Trophoblast cell (in vitro differentiated cells and primary cell): ENCODE measurements at regions not wholly inside any gene's neighbourhood (a gene's known extent, or its start where the extent isn't known, plus 50 kb on each side); places are given as distances from the start of the nearest gene placed in this dataset.
A peak's percentile ranks its signal among the peaks of the same experiment; 100 is the strongest.

Experiments
- DNase-seq, 2 donors: peaks; one replicate each; pipeline ENCODE4 v3.0.0-alpha.2; 2016
- H2AFZ ChIP-seq: 2 replicates; pipeline ENCODE4 v1.6.1; 2013; ENCODE audit warnings: low read length, moderate library complexity, mild to moderate bottlenecking; ENCODE audit not compliant: insufficient read depth, poor library complexity
- H2AK5ac ChIP-seq: 2 replicates; pipeline ENCODE4 v1.6.1; 2013; ENCODE audit warnings: mild to moderate bottlenecking, low read length
- H2BK120ac ChIP-seq: 2 replicates; pipeline ENCODE4 v1.6.1; 2013; ENCODE audit warnings: low read length, mild to moderate bottlenecking, moderate library complexity; ENCODE audit not compliant: insufficient read depth, poor library complexity
- H2BK12ac ChIP-seq: 2 replicates; pipeline ENCODE4 v1.6.1; 2013; ENCODE audit warnings: mild to moderate bottlenecking, low read length, moderate library complexity
- H2BK5ac ChIP-seq: 2 replicates; pipeline ENCODE4 v1.6.1; 2013; ENCODE audit warnings: low read length, low read depth, moderate library complexity, mild to moderate bottlenecking; ENCODE audit not compliant: poor library complexity
- H3K14ac ChIP-seq: 2 replicates; pipeline ENCODE4 v1.6.1; 2013; ENCODE audit warnings: mild to moderate bottlenecking, low read length
- H3K18ac ChIP-seq: 2 replicates; pipeline ENCODE4 v1.6.1; 2013; ENCODE audit warnings: mild to moderate bottlenecking, low read length
- H3K23ac ChIP-seq: 2 replicates; pipeline ENCODE4 v1.6.1; 2013; ENCODE audit warnings: low read length
- H3K27ac ChIP-seq: 2 replicates; pipeline ENCODE4 v1.5.1; 2013; ENCODE audit warnings: low read depth, mild to moderate bottlenecking, inconsistent platforms, low read length, moderate library complexity
- H3K27me3 ChIP-seq: 2 replicates; pipeline ENCODE4 v1.6.1; 2013; ENCODE audit warnings: inconsistent platforms, mild to moderate bottlenecking, low read length, moderate library complexity; ENCODE audit not compliant: insufficient read depth
- H3K36me3 ChIP-seq, 2 experiments: 1 replicate in 1 of 2; 2 replicates in 1 of 2; pipeline ENCODE4 v1.6.1; 2013; ENCODE audit warnings: low read length in 2 of 2, mild to moderate bottlenecking in 2 of 2, moderate library complexity in 1 of 2; ENCODE audit not compliant: insufficient read depth in 2 of 2, control insufficient read depth in 1 of 2
- H3K4ac ChIP-seq: 2 replicates; pipeline ENCODE4 v1.6.1; 2013; ENCODE audit warnings: low read depth, mild to moderate bottlenecking, low read length, moderate library complexity
- H3K4me1 ChIP-seq, 2 experiments: 1 replicate in 1 of 2; 2 replicates in 1 of 2; pipeline ENCODE4 v1.6.1; 2013; ENCODE audit warnings: low read length in 2 of 2, mild to moderate bottlenecking in 2 of 2, moderate library complexity in 1 of 2; ENCODE audit not compliant: insufficient read depth in 2 of 2, control insufficient read depth in 1 of 2
- H3K4me2 ChIP-seq: 2 replicates; pipeline ENCODE4 v1.6.1; 2013; ENCODE audit warnings: inconsistent platforms, mild to moderate bottlenecking, low read length, moderate library complexity
- H3K4me3 ChIP-seq: 2 replicates; pipeline ENCODE4 v1.5.1; 2013; ENCODE audit warnings: mild to moderate bottlenecking, low read depth, low read length, inconsistent platforms
- H3K79me1 ChIP-seq: one replicate; pipeline ENCODE4 v1.6.1; 2013; ENCODE audit warnings: low read length
- H3K79me2 ChIP-seq: 2 replicates; pipeline ENCODE4 v1.6.1; 2013; ENCODE audit warnings: low read length, mild to moderate bottlenecking; ENCODE audit not compliant: control insufficient read depth, insufficient read depth, poor library complexity
- H3K9ac ChIP-seq: 2 replicates; pipeline ENCODE4 v1.6.1; 2013; ENCODE audit warnings: mild to moderate bottlenecking, low read length
- H3K9me3 ChIP-seq: 2 replicates; pipeline ENCODE4 v1.6.1; 2013; ENCODE audit warnings: low read depth, mild to moderate bottlenecking, control low read depth, inconsistent platforms, low read length; ENCODE audit not compliant: insufficient read depth
- H4K12ac ChIP-seq: 2 replicates; pipeline ENCODE4 v1.6.1; 2013; ENCODE audit warnings: low read depth, mild to moderate bottlenecking, low read length, moderate library complexity
- H4K8ac ChIP-seq: 2 replicates; pipeline ENCODE4 v1.6.1; 2013; ENCODE audit warnings: low read depth, mild to moderate bottlenecking, low read length, moderate library complexity
- H4K91ac ChIP-seq: one replicate; pipeline ENCODE4 v1.6.1; 2013; ENCODE audit warnings: low read depth, mild to moderate bottlenecking, low read length, moderate library complexity
- WGBS: extraction: QIAGEN DNeasy Blood & Tissue Kit; methylation state at CpG from one replicate; pipeline ENCODE4 v1.1.7; 2013; ENCODE audit warnings: missing lambda C conversion rate; ENCODE audit not compliant: insufficient read length, insufficient coverage; ENCODE audit errors: extremely low coverage; 5-methylcytosine and 5-hydroxymethylcytosine counted together

DNA sequence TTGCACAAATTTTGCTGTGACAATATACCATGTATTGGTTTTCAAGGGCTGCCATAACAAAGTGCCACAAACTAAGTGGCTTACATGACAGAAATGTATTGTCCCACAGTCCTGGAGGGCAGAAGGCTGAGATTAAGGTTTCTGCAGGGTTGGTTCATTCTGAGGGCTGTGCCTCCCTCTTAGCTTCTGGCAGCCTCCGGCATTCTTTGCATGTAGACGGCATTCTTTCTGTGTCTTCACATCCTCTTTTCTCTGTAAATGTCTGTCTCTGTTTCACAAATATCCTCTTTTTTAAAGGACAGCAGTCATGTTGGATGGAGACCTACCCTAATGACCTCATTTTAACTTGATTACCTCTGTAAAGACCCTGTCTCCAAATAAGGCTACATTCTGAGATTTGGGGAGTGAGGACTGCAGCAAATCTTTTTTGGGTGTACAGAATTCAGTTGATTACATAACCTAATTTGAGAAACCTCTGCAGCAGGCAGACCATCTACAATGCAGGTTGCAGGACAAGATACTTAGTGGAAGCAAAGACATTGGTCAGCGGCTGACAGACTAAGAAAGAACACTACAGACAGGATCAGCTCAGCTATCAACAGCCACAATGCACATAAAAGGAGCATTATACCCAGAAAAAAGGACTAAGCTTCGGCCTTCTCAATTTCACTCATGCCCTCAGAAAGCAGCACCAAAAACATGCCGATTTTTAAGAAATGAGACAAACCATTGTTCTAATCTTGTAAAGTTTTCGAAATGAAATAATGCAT lies 84.6 kb upstream of the FAM3C start:
- Histone ChIP-seq H3K14ac (peak overlapping the region; percentile 69), H4K91ac (peak overlapping the region; percentile 51), H3K4me1 (peaks cover 0 to 11% of the 10 kb centered on the region in 2 experiments), H4K8ac (no peak overlapping the region), H2BK12ac (no peak overlapping the region), H4K12ac (no peak overlapping the region), H3K4me3 (no peak overlapping the region), H2AFZ (no peak overlapping the region), H3K4ac (no peak overlapping the region), H3K9ac (no peak overlapping the region), H3K79me2 (no peaks in the 10 kb centered on the region), H3K18ac (no peak overlapping the region), H2AK5ac (no peak overlapping the region), H2BK5ac (peak overlapping the region; percentile 84), H3K79me1 (peaks cover 7% of the 10 kb centered on the region), H2BK120ac (peak overlapping the region; percentile 49), H3K4me2 (peak overlapping the region; percentile 53), H3K27me3 (no peaks in the 10 kb centered on the region), H3K23ac (no peak overlapping the region), H3K36me3 (no peaks in the 10 kb centered on the region), H3K9me3 (no peaks in the 10 kb centered on the region), H3K27ac (peak overlapping the region; percentile 62)
- peak; percentile 31 to 68 for DNase-seq
- no CpG with 5 or more reads among the region's 6 CpGs for WGBS

DNA sequence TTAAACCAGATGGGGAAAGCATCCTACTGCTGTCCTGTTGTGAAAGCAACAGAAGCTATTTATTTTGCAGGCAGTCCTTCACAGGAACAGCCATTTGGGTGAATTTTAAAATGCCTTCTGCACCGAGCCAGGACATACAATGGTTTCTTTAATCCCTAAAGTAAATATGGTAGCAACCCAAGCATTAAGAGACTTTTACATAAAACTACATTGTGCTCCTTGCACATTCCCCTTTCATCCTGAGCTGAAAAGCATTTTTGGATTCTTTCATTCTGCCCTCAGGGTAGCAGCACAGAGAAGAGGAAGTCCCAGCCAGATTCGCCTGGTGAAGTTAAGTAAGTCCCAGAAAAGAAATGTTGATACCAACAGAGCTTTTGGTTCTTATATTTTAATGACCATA lies 84.0 kb upstream of the FAM3C start:
- H2BK12ac ChIP-seq, result no peak overlapping the region
- H2BK120ac ChIP-seq, result no peak overlapping the region
- no peak overlapping the region for H3K9ac ChIP-seq
- H3K4me1 ChIP-seq, result peaks cover 0 to 8% of the 10 kb centered on the region in 2 experiments
- no peak overlapping the region for H2AFZ ChIP-seq
- H4K91ac ChIP-seq, result no peak overlapping the region
- no peaks in the 10 kb centered on the region for H3K9me3 ChIP-seq
- H3K14ac ChIP-seq, result no peak overlapping the region
- no peak overlapping the region for H3K18ac ChIP-seq
- H2AK5ac ChIP-seq, result no peak overlapping the region
- peak overlapping the region; percentile 53 for H3K4me2 ChIP-seq
- H3K27ac ChIP-seq, result peak overlapping the region; percentile 62
- H3K27me3 ChIP-seq, result no peaks in the 10 kb centered on the region
- H2BK5ac ChIP-seq, result no peak overlapping the region
- no peaks in the 10 kb centered on the region for H3K36me3 ChIP-seq
- H4K12ac ChIP-seq, result no peak overlapping the region
- H4K8ac ChIP-seq, result no peak overlapping the region
- peak; percentile 18 to 84 for DNase-seq
- H3K23ac ChIP-seq, result no peak overlapping the region
- no peak overlapping the region for H3K4me3 ChIP-seq
- no peak overlapping the region for H3K4ac ChIP-seq
- H3K79me1 ChIP-seq, result peaks cover 7% of the 10 kb centered on the region
- WGBS, result no CpG with 5 or more reads among the region's 2 CpGs
- H3K79me2 ChIP-seq, result no peaks in the 10 kb centered on the region

DNA sequence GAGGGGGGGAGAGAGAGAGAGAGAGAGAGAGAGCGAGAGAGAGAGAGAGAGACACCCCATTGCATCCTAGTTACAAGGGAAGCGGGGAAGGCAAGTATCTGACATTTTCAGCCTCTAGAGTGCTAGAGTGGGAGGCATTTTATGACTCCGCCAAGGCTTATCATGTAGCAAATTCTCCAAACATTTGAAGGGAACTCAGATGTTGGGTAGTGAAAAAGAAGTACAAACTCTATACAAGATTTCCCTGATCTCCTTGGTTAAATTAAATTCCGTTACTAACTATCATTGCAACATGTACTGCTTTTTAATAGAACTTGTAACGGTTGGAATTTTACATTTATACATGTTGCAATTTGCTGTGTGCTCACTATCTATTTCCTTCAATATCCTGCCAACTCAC lies 83.4 kb upstream of the FAM3C start:
- Histone ChIP-seq H3K18ac (no peak overlapping the region), H3K79me2 (no peaks in the 10 kb centered on the region), H4K91ac (peak overlapping the region; percentile 72), H3K9ac (no peak overlapping the region), H3K79me1 (peaks cover 7% of the 10 kb centered on the region), H3K4ac (no peak overlapping the region), H2AFZ (no peak overlapping the region), H2BK5ac (no peak overlapping the region), H3K4me1 (peaks cover 0 to 8% of the 10 kb centered on the region in 2 experiments), H3K36me3 (no peaks in the 10 kb centered on the region), H2AK5ac (no peak overlapping the region), H3K27me3 (no peaks in the 10 kb centered on the region), H3K4me3 (no peak overlapping the region), H2BK120ac (no peak overlapping the region), H2BK12ac (peak overlapping the region; percentile 86), H3K4me2 (no peak overlapping the region), H3K9me3 (no peaks in the 10 kb centered on the region), H3K23ac (no peak overlapping the region), H4K8ac (no peak overlapping the region), H3K27ac (peak overlapping the region; percentile 62), H3K14ac (peak overlapping the region; percentile 64), H4K12ac (no peak overlapping the region)
- no CpG with 5 or more reads among the region's 5 CpGs for WGBS
- DNase-seq, result no peak

DNA sequence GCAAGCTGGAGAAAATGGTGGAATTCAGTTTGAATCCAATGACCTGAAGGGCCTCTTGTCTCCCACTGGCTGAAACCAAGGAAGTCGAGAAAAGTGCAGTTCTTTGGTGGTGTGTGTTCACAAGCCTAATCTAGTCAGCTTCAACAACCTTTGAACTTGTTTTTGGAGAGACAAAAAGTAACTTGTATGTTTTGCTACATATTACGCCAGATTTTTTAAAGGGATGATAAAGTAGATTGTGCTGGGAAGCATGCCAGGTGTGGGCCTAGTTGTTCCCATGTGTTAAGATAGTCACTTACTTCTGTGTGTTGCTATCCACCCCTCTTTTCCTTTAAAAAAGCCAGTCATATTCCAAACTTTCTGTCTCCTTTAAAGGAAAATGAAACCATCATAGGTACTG lies 79.7 kb upstream of the FAM3C start:
- H3K4me3 ChIP-seq, result no peak overlapping the region
- H4K8ac ChIP-seq, result no peak overlapping the region
- no peak overlapping the region for H3K14ac ChIP-seq
- H3K4ac ChIP-seq, result no peak overlapping the region
- no peaks in the 10 kb centered on the region for H3K79me2 ChIP-seq
- H3K9me3 ChIP-seq, result no peaks in the 10 kb centered on the region
- no peaks in the 10 kb centered on the region for H3K27me3 ChIP-seq
- H2BK12ac ChIP-seq, result no peak overlapping the region
- H3K4me1 ChIP-seq, result peaks cover 0 to 5% of the 10 kb centered on the region in 2 experiments
- H2BK5ac ChIP-seq, result no peak overlapping the region
- H3K27ac ChIP-seq, result no peak overlapping the region
- no peak overlapping the region for H3K4me2 ChIP-seq
- H2AK5ac ChIP-seq, result no peak overlapping the region
- no peak overlapping the region for H2AFZ ChIP-seq
- WGBS, result no CpG with 5 or more reads among the region's 2 CpGs
- no peak overlapping the region for H4K12ac ChIP-seq
- H3K23ac ChIP-seq, result no peak overlapping the region
- no peak overlapping the region for H3K9ac ChIP-seq
- peaks cover 3% of the 10 kb centered on the region for H3K79me1 ChIP-seq
- H4K91ac ChIP-seq, result no peak overlapping the region
- no peak for DNase-seq
- H3K18ac ChIP-seq, result no peak overlapping the region
- no peak overlapping the region for H2BK120ac ChIP-seq
- H3K36me3 ChIP-seq, result no peaks in the 10 kb centered on the region
